ENCODE measurements at regions not wholly inside any gene's neighbourhood (a gene's known extent, or its start where the extent isn't known, plus 50 kb on each side); places are given as distances from the start of the nearest gene placed in this dataset.
A peak's percentile ranks its signal among the peaks of the same experiment; 100 is the strongest.
"Not testable (repeated sequence)": the region's sequence is repeated elsewhere in the genome, so short reads cannot be mapped to it uniquely, and the experiment has no call there.

- no peak for DNase-seq
These were observed 58.5 kb downstream of the IGLL5 start for GRCh38 chr22:22946131-22946530.

DNA sequence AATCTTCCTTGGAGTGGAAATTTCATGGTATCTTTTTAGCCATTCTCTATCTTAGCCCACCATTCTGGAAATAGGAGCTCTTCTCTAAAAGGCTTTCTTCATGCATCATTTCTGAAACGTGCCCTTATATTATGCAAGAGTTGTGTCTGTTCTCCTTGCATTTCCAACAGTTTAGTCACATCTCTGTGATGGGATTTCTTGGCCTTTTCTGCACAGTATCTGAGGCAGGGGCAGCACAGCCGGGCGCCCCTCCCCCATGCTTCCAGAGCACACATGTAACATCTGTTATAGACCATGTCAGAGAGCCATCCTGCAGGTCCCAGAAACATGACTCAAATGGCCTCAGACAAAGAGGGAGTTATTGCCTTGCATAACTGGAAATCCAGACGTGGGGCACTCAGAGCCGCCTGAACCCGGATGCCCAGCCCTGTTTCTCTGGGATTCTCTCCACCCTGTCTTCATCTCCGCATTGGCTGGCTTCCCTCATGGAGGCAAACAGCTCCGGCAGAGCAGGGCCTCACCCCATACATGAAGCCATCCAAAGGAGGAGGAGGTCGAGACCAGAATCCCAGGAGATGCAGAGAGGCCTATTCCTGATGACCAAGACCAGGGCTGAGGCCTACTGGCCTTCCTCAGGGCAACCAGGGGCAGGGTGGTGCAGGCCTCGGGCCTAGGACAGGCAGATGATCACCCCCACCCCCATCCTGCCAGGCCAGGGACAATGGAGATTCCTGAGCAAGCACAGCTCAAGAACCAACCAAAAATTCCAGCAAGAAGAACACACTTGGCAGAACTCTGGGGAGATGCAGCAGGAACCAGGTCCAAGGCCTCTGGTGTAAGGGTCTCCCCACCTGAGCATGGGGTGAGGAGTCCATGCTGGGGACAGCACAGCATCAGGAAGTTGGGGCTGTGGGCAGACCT is 61.3 kb downstream of the IGLL5 start:
- no peak for DNase-seq

DNA sequence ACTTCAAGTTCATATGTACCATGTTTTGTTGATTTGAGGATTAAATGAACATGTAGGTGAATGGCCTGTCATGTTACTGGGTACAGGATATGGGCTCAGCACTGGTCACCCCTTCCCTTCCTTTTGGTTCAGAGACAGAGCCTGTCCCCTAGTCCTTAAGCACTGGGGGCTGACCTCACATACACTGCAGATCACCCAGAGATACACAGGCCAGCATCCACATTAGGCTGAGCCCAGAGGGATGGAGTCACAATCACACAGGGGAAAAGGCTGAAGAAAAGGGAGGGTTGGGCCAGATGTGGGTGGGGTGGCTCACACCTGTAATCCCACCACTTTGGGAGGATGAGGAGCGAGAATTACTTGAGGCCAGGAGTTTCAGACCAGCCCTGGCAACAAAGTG is 62.3 kb downstream of the IGLL5 start:
- DNase-seq, result no peak

DNA sequence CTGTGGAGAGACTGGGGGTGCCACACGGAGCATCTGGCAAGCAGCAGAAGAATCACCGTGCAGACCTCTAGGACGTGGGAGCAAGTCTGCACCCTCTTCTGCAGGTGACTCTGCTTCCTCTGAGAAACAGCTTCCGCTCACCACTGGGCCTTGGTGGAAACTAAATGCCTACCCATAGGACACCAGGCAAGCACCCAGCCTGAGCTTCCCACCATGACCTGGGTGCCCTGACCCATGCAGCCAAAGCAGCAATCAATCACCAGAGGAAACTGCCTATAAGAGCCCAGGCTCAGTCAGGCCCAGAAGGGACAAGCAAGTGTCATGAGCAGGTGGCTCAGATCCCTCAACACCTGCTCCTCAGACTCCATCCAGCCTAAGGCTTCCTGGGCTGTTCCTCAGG is 63.4 kb downstream of the IGLL5 start:
- no peak for DNase-seq

DNA sequence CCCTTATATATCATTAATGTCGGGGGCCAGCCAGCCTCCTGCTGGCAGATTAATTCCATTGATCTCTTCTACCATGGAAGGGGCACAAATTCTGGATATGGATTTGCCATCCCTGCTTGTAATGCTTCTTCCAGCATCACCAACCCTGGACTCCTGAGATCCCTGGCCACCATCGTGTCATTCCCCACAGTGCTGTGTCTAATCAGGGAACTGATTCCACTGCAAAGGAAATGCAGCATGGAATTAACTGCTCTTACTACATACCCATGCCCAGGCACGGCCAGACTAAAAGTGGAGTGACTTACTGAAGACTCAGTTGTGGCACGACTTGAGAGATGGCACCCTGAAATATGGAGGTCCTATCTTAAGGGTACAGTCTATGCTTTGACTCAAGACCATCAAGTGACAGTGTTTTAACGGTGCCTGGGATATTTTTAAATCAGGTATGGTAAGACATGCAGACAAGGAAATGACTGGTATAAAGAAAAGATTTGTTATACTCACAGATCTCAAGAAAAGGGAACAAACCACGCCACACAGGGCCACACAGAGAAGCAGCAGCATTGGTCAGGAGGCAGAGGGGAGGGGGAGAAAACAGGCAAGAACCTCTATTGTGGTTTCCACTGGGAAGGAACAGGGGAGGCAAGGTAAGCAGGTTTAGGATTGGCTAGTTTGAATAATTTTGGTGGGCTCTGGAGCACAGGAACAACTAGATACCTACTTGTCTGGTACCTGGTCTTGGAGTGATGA is 65.1 kb downstream of the IGLL5 start:
- no peak for DNase-seq

DNA sequence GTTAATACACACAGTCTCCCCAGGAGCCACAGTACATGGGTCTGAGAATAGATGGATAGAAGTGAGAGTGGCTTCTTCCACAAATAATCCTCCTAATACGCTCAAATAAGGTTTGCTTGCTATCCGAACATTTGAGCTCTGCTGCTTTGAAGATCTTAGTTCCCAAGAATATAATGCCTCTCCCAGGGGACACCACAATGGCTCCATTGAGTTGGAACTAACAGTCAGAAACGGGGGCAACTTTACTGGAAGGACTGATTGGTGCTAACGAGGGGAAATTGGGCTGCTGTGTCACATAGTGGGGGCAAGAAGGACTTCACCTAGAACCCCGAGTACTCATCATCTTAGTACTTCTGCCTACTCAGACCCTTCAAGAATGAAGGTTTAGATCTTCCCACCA is 66.2 kb downstream of the IGLL5 start:
- no peak for DNase-seq

- DNase-seq, result peak in 1 of 2 donors; percentile 66
These were observed 67.0 kb downstream of the IGLL5 start for GRCh38 chr22:22954656-22955055.

- DNase-seq, result no peak
These were observed 67.7 kb downstream of the IGLL5 start for GRCh38 chr22:22955276-22955798.

GRCh38 chr22:22955866-22956535 is 68.4 kb downstream of the IGLL5 start:
- peak; percentile 41 to 71 for DNase-seq

DNA sequence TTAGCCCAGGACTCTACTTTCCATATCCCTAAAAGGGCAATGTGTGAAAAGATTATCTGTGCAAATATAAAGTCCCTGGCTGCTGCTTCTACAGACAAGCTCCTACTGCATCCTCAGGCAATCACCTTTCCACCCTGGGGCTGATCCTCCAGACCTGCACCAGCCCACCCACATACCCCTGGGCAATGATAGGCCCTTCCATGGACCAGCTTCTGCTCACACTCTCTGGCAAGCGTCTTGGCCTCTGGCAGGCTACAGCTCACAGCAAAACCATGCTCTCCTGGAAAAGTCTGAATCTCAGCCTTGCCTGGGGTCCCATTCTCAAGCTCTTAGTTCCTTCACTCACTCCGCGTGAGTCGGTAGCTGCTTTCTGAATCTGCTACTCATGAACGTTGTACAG is 69.5 kb downstream of the IGLL5 start:
- DNase-seq, result no peak

DNA sequence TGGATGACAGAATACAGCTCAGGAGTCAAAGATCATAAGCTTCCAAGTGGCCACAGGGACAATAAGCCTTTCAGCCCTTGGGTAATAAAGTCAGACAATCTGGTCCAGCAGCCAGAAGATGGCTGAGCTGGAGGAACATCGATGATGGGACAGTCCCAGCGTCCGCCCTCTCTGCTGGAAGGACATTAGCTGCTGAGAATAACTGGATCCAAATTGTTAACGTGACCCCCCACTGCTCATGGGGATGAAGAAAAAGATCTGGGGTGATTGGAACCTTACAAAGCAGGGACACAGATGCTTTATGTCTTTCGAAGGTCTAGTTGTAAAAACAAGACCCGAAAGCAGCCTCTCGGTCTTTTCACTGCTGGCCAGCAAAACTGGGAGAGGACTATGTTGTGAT is 71.0 kb downstream of the IGLL5 start:
- no peak for DNase-seq

DNA sequence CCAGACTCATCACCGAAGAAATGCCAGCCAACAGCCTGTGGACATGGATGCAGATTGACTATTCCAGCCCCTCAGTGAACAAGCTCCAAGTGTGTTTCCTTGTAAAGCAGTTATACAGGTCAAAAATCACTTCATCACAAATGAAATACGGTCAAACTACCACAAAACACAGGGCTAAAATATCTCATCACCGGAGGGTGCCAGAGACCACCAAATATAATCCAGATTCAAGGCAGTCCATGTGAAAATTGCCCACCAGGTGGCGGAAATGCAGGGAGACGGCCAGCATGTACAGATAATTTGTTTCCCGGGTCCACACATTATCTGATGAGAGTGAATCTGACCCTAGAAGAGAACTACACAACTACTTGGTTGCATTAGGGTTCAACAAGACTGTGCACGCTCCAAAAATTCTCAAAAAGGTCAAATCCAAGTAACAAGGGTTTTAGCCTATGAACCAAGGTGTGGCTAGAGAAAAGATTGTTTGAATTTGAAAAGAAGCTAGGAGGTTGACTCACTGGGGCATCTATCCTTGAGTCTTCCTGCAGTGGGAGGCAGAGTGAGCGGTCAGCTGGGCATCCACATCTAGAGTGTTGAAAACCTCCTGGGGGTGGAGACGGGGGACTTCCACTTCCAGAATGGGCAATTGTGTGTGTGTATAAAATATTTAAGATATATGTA is 71.7 kb downstream of the IGLL5 start:
- peak; percentile 26 to 53 for DNase-seq

- no peak for DNase-seq
These were observed 72.7 kb downstream of the IGLL5 start for GRCh38 chr22:22960307-22960706.

DNA sequence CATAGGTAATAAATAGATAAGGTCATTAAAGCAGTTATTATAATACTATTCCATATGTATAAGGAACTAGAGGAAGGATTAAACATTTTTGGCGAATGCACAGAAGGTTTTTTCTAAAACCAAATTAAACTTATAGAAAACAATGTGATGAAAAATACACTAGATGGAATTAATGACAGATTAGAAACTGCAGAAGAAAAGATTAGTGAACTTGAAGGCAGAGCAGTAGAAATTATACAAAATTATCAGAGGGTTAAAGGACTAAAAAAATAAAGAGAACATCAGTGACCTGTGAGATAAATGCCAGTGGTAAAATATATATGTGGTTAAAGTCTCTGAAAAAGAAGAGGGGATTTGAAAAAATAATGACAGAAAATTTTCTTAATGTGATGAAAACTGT is 74.0 kb downstream of the IGLL5 start:
- DNase-seq, result no peak

DNA sequence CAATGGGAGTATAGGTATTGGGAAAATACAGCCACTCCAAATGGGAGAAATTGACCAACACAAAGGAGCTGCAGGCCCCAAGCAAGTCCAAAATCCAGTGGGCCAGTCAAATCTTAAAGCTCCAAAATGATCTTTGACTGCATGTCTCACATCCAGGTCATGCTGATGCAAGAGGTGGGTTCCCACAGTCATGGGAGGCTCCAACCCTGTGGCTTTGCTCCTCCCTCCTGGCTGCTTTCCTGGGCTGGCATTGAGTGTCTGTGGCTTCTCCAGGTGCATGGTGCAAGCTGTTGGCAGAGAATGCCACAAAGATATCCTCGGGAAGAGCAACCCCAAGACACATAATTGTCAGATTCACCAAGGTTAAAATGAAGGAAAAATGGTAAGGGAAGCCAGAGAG is 80.8 kb downstream of the IGLL5 start:
- DNase-seq, result no peak

DNA sequence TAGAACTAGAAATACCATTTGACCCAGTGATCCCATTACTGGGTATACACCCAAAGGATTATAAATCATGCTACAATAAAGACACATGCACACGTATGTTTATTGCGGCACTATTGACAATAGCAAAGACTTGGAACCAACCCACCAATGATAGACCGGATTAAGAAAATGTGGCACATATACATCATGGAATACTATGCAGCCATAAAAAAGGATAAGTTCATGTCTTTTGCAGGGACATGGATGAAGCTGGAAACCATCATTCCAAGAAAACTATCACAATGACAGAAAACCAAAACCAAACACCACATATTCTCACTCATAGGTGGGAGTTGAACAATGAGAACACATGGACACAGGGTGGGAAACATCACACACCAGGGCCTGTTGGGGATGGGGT is 85.0 kb downstream of the IGLL5 start:
- DNase-seq, result not testable (repeated sequence)

DNA sequence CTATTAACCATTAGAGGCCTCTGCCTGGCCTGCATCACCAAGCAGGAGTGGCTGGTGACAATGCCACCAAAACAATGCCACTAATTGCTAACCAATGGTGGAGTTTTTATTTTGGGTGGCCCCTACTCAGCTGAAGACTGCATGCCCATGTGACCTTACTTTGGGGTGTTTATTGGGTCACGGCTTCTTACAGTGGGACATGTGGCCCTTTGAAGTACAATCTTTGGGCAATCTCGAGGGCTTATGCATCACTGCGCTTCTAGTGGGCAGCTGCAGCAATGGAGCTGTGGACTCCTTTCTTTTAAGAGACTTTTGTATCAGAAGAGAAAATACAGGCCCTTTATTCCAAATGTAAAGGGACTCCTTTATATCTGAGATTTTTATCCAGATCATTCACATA is 85.7 kb downstream of the IGLL5 start:
- DNase-seq, result no peak

- DNase-seq, result no peak
These were observed 86.5 kb downstream of the IGLL5 start for GRCh38 chr22:22974156-22974555.

GRCh38 chr22:22974795-22975580 is 87.4 kb downstream of the IGLL5 start:
- DNase-seq, result no peak

GRCh38 chr22:22976033-22976922 is 88.7 kb downstream of the IGLL5 start:
- no peak for DNase-seq
